ENCODE measurements at regions not wholly inside any gene's neighbourhood (a gene's known extent, or its start where the extent isn't known, plus 50 kb on each side); places are given as distances from the start of the nearest gene placed in this dataset.

- FAIRE-seq: no peak
- no peak for DNase-seq (ENCODE audit: extremely low spot score, insufficient read length, low read depth)
Observed at GRCh38 chr16:82567175-82567574, 59.6 kb upstream of the CDH13 start.

DNA sequence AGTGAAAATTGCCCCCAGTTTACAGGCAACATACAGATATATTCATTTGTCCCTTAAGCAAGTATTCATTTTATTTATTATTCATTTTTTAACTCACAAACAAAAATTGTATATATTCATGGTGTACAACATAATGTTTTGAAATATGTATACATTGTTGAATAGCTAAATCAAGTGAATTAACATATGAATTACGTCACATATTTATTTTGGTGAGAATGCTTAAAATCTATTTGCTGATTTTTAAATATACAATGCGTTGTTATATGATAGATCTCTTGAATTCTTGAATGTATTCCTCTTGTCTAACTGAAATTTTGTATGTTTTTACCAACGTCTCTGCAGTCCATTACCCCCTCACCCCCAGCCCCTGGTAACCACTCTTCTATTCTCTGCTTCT lies 63.4 kb upstream of the CDH13 start:
- FAIRE-seq: no peak
- DNase-seq (ENCODE audit: extremely low spot score, insufficient read length, low read depth): no peak

DNA sequence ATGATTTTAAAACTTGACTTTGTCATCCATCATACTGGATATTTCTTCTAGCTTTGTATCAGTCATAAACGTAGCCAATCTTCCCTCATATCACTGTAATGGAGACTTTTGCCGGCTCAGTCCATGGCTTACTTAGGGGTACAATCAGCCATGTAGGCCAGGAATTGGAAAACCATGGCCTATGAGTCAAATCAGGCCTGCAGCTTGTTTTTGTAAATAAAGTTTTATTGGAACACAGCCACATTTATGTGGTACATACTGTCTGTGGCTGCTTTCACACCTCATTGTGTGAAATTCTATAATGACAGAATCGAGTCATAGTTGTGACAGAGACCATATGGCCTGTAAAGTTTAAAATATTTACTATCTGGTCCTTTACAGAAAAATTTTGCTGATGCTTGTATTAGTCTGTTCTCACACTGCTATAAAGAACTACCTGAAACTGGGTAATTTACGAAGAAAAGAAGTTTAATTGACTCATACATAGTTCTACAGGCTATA lies 64.5 kb upstream of the CDH13 start:
- FAIRE-seq (no peak), DNase-seq (ENCODE audit: extremely low spot score, insufficient read length, low read depth) (no peak)

GRCh38 chr16:82560805-82561325 lies 65.9 kb upstream of the CDH13 start:
- FAIRE-seq (no peak), DNase-seq (ENCODE audit: extremely low spot score, insufficient read length, low read depth) (no peak)

- DNase-seq (ENCODE audit: extremely low spot score, insufficient read length, low read depth): no peak
- FAIRE-seq: no peak
Observed at GRCh38 chr16:82544378-82545160, 82.2 kb upstream of the CDH13 start.

DNA sequence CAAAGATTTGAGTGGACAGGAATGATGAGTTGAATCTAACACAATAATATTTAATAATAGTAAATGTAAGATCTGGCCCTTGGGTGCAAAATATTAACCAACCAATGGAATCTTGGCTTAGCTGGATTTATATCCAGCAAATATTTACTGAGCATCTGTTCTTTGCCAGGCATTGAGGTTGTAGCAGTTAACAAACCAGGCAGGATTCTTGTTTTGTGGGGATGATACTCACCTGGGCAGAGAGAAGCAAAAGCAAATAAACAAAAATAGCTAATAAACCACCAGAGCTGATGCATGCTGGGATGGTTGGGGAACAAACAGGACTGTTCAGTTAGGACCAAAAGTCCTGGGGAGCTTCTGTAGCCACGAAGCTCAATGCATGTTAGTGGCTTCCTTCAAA lies 84.1 kb upstream of the CDH13 start:
- FAIRE-seq (no peak), DNase-seq (ENCODE audit: extremely low spot score, insufficient read length, low read depth) (no peak)

GRCh38 chr16:82541103-82541502 lies 85.7 kb upstream of the CDH13 start:
- FAIRE-seq: no peak
- DNase-seq (ENCODE audit: extremely low spot score, insufficient read length, low read depth): no peak

- FAIRE-seq: no peak
- no peak for DNase-seq (ENCODE audit: extremely low spot score, insufficient read length, low read depth)
Observed at GRCh38 chr16:82535764-82536163, 91.0 kb upstream of the CDH13 start.

- DNase-seq (ENCODE audit: extremely low spot score, insufficient read length, low read depth) (no peak), FAIRE-seq (no peak)
Observed at GRCh38 chr16:82535262-82535661, 91.5 kb upstream of the CDH13 start.

DNA sequence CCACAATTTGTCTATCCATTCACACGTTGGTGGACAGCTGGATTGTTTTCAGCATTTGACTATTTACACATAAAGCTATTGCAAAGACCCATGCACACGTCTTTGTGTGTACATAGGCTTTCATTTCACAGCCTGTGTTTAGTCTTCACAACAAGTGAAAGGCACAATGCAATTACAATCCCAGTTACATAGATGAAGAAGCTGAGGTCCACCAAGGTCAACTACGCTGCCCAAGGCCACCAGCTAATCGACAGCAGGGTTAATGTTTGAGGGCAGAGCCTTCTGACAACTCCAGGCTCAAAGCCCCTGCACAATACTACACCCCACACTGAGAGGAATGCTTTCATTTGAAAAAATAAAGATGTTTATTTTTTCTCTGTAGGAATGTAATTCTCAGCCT lies 93.6 kb upstream of the CDH13 start:
- FAIRE-seq (no peak), DNase-seq (ENCODE audit: extremely low spot score, insufficient read length, low read depth) (no peak)

DNA sequence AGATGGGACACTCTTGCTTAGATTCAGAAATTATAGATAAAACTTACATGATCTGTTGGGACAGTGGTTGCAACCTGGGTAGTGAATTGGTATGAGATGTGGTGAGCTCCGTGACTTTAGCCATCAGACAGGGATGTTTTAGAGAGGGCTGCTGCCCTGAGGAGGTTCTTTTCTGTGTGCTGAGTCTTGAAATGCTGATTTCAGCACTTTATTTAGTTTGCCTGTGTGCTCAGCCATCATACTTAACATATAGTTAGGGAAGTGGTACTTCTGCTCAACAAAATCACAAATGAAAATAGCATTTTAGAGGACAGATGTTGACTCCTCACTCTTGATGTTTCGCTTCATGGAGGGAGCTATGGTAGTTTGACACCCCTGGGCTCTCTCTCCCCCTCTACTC lies 95.9 kb upstream of the CDH13 start:
- DNase-seq (ENCODE audit: extremely low spot score, insufficient read length, low read depth) (no peak), FAIRE-seq (no peak)

DNA sequence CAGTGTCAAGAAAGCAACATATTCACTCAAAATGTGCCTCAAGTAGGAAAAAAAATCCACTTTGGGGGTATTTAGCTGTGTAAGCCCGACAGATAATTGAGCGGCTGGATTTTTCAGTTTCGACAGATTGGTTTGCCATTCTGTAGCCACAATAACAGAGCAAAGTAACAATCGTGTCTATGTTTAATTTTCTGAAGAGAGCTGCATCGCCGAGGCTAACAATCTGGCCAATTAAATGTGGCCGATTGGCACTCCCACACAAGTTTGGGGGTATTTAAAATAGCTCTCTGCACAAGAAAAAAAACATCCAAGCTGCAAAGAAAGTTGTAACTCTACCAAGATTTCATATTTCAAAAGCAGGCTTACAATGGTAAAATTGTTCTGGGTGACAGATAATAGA lies 99.7 kb upstream of the CDH13 start:
- FAIRE-seq (no peak), DNase-seq (ENCODE audit: extremely low spot score, insufficient read length, low read depth) (no peak)

GRCh38 chr16:82524976-82525375 lies 101.8 kb upstream of the CDH13 start:
- DNase-seq (ENCODE audit: extremely low spot score, insufficient read length, low read depth) (no peak), FAIRE-seq (no peak)

DNA sequence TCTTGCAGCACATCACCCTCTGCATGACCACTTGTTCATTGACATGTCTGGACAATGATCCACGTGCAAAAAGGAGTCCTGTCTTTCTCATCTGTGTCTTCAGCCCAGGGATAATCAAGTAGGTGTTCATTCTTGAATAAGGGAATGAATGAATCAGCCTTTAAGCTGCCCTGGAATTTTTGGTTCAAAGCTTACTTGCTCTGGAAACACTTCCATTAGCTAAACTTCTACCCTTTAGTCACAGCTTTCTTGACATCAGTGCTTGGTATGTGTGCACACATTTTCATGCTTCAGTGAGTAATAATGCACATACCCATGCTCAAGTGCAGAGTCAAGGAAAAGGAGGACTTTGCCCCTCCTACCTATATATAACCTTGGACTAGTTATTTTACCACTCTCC lies 103.0 kb upstream of the CDH13 start:
- DNase-seq (ENCODE audit: extremely low spot score, insufficient read length, low read depth) (no peak), FAIRE-seq (no peak)

GRCh38 chr16:82522026-82522425 lies 104.7 kb upstream of the CDH13 start:
- no peak for DNase-seq (ENCODE audit: extremely low spot score, insufficient read length, low read depth)
- no peak for FAIRE-seq

DNA sequence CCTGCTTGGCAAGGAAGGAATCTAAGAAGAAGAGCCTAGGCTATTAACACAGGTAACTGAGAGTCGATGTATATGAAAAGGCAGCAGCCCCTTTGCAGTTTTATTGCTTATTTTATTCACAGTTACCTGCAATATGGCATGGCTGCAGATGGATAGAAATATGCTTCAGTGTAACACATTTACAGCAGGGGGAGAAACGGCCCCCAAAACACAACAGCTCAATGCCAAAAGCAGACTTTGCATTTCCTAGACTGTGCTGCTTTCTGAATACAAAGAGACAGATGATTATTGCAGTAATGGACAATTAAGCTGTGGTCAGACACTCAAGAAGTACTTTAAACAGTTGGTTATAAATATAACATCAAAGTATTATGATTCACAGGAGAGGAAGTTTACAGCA lies 108.0 kb upstream of the CDH13 start:
- DNase-seq (ENCODE audit: extremely low spot score, insufficient read length, low read depth) (no peak), FAIRE-seq (no peak)

DNA sequence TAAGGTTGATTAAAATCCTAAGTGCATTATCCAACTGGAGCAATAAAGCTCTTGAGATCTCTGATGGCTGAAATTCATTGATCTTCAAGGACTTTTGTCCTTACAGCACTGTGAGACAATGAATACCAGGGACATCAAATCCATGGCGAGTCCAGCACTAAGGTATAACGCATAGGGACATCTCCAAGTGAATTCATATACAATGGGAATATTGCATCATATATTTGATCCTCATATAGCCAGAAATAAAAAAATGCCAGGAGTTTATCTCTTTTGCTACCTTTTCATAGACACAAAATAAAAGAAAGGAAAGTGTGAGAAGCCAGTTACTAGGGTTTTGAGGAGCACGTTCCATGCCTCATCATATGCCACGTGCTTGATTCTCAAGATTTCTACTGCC lies 112.5 kb upstream of the CDH13 start:
- no peak for DNase-seq (ENCODE audit: extremely low spot score, insufficient read length, low read depth)
- no peak for FAIRE-seq

GRCh38 chr16:82510789-82511305 lies 115.9 kb upstream of the CDH13 start:
- no peak for FAIRE-seq
- no peak for DNase-seq (ENCODE audit: extremely low spot score, insufficient read length, low read depth)

- no peak for DNase-seq (ENCODE audit: extremely low spot score, insufficient read length, low read depth)
- FAIRE-seq: no peak
Observed at GRCh38 chr16:82509691-82510430, 116.9 kb upstream of the CDH13 start.

- no peak for FAIRE-seq
- DNase-seq (ENCODE audit: extremely low spot score, insufficient read length, low read depth): no peak
Observed at GRCh38 chr16:82506692-82507670, 119.8 kb upstream of the CDH13 start.
